Liver (tissue), 8 donors: ENCODE measurements at regions not wholly inside any gene's neighbourhood (a gene's known extent, or its start where the extent isn't known, plus 50 kb on each side); places are given as distances from the start of the nearest gene placed in this dataset.

Experiments used
- DNase-seq: peaks from one replicate; pipeline ENCODE4 v3.0.0-alpha.2; 2017; ENCODE audit warnings: low spot score
- H3K27ac ChIP-seq, 2 donors: one replicate each; pipeline ENCODE4 v1.7.0; 2013; ENCODE audit warnings: inconsistent platforms in 2 of 2, low read length in 2 of 2, control low read depth in 1 of 2, low read depth in 1 of 2, mild to moderate bottlenecking in 1 of 2
- H3K27me3 ChIP-seq, 4 donors: one replicate each; pipeline versions ENCODE4 v1.6.1 to v1.7.0; 2013; ENCODE audit warnings: low read length in 3 of 4, inconsistent platforms in 1 of 4, mild to moderate bottlenecking in 1 of 4, moderate library complexity in 1 of 4; ENCODE audit not compliant: control insufficient read depth in 4 of 4, insufficient read depth in 4 of 4
- H3K36me3 ChIP-seq, 4 donors: one replicate each; pipeline versions ENCODE4 v1.6.1 to v1.7.0; 2013; ENCODE audit warnings: low read length in 3 of 4, mild to moderate bottlenecking in 3 of 4, low read depth in 1 of 4, moderate library complexity in 1 of 4; ENCODE audit not compliant: control insufficient read depth in 4 of 4, insufficient read depth in 3 of 4
- H3K4me1 ChIP-seq, 4 donors: one replicate each; pipeline versions ENCODE4 v1.6.1 to v1.7.0; 2013; ENCODE audit warnings: low read length in 3 of 4, mild to moderate bottlenecking in 3 of 4, moderate library complexity in 1 of 4; ENCODE audit not compliant: control insufficient read depth in 4 of 4, insufficient read depth in 4 of 4
- H3K4me3 ChIP-seq, 3 donors: one replicate each; pipeline versions ENCODE4 v1.6.1 to v1.7.0; 2013; ENCODE audit warnings: low read length in 3 of 3, control low read depth in 1 of 3, low read depth in 1 of 3, mild to moderate bottlenecking in 1 of 3
- H3K9ac ChIP-seq, 2 donors: one replicate each; pipeline ENCODE4 v1.7.0; 2013; ENCODE audit warnings: low read length in 2 of 2, mild to moderate bottlenecking in 2 of 2, moderate library complexity in 2 of 2, control low read depth in 1 of 2, low read depth in 1 of 2
- H3K9me3 ChIP-seq, 4 donors: one replicate each; pipeline versions ENCODE4 v1.6.1 to v1.7.0; 2013; ENCODE audit warnings: low read length in 3 of 4; ENCODE audit not compliant: control insufficient read depth in 4 of 4
- EGR1 ChIP-seq, 2 donors: IDR thresholded peaks; 2 replicates each; pipeline ENCODE4 v1.6.1; 2016 to 2018; ENCODE audit warnings: antibody characterized with exemption in 2 of 2, low read depth in 2 of 2
- FOXA1 ChIP-seq: IDR thresholded peaks from 2 replicates; pipeline ENCODE4 v1.6.1; 2016; ENCODE audit warnings: antibody characterized with exemption
- FOXA2 ChIP-seq: IDR thresholded peaks from 2 replicates; pipeline ENCODE4 v1.6.1; 2016; ENCODE audit warnings: antibody characterized with exemption
- HNF4A ChIP-seq, 2 donors: conservative IDR thresholded peaks; 2 replicates each; pipeline ENCODE4 v1.6.1; 2016; ENCODE audit warnings: antibody characterized with exemption in 2 of 2, mild to moderate bottlenecking in 2 of 2
- HNF4G ChIP-seq: IDR thresholded peaks from 2 replicates; pipeline ENCODE4 v1.6.1; 2016; ENCODE audit warnings: antibody characterized with exemption
- JUND ChIP-seq, 2 donors: IDR thresholded peaks; 2 replicates each; pipeline ENCODE4 v1.6.1; 2016; ENCODE audit warnings: antibody characterized with exemption in 2 of 2
- NR2F2 ChIP-seq: IDR thresholded peaks from 2 replicates; pipeline ENCODE4 v1.6.1; 2016; ENCODE audit warnings: antibody characterized with exemption
- RAD21 ChIP-seq, 2 donors: IDR thresholded peaks; 2 replicates each; pipeline ENCODE4 v1.6.1; 2016; ENCODE audit warnings: antibody characterized with exemption in 2 of 2, mild to moderate bottlenecking in 2 of 2
- RXRA ChIP-seq, 2 donors: IDR thresholded peaks; 2 replicates each; pipeline ENCODE4 v1.6.1; 2017 to 2018; ENCODE audit warnings: antibody characterized with exemption in 2 of 2, mild to moderate bottlenecking in 1 of 2
- SP1 ChIP-seq: IDR thresholded peaks from 2 replicates; pipeline ENCODE4 v1.6.1; 2018; ENCODE audit warnings: antibody characterized with exemption, mild to moderate bottlenecking
- TAF1 ChIP-seq: conservative IDR thresholded peaks from 2 replicates; pipeline ENCODE4 v1.6.1; 2016; ENCODE audit warnings: antibody characterized with exemption, mild to moderate bottlenecking
- YY1 ChIP-seq: IDR thresholded peaks from 2 replicates; pipeline ENCODE4 v1.6.1; 2016; ENCODE audit warnings: antibody characterized with exemption, mild to moderate bottlenecking
- WGBS: extraction: QIAGEN DNeasy Blood & Tissue Kit; methylation state at CpG from one replicate; pipeline ENCODE4 v1.1.7; 2013; 5-methylcytosine and 5-hydroxymethylcytosine counted together
- TF ChIP-seq, protein P1 (sequence below): fragments of 150-350 bp; IDR thresholded peaks from 2 replicates; pipeline ENCODE4 v1.5.1; 2017; ENCODE audit warnings: improper control_type of control experiment, low read depth, low read length; ENCODE audit not compliant: missing input control
- TF ChIP-seq, protein P2 (sequence below): IDR thresholded peaks from 2 replicates; pipeline ENCODE4 v1.6.1; 2016; ENCODE audit warnings: antibody characterized with exemption
- TF ChIP-seq, protein P3 (sequence below): IDR thresholded peaks from 2 replicates; pipeline ENCODE4 v1.6.1; 2016; ENCODE audit warnings: antibody characterized with exemption, mild to moderate bottlenecking
- TF ChIP-seq, protein P4 (sequence below): IDR thresholded peaks from 2 replicates; pipeline ENCODE4 v1.6.1; 2016; ENCODE audit warnings: antibody characterized with exemption
- donor health status: healthy.
- donor health status: healthy.
- donor health status: healthy.
- donor health status: healthy.
- donor health status: healthy.

DNA sequence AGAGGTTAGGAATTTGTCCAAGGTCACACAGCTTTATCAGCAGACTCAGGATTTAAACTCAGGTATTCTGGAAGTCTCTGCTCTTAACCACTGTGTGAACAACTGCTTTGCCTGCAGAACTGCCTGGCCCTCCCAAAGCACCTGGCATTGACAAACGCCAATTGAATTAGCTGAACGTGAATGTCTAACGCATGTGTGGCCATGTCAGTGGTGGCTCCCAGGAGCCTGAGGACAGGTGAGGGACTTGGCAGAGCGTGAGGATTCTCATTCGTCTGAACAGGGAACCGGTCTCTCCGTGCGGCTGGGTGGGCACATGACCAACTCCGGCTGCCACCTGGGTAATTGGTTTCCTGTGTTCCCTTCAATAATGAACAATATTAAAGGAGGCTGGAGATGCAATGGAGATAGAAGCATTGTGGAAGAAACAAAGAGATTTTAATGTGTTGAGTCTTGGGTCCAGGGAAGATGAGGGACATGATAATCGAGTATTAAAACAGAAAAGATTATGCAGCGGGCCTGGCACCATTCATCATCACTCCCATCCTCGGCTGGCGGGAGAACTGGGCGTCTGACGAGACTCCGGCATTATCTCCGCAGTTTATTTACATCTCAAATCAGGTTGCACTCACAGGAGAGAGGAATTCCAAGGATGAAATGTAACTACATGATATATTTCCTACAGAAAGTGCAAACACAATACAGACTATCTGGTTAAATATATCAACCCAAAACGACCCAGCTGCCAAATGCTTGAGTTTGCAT, 113.5 kb downstream of the NPIPB5 start:
- H3K4me1 ChIP-seq: no peaks in the 10 kb centered on the region
- TF ChIP-seq FOXA1 (no peak), HNF4A (conservative IDR thresholded peaks at IDR 0.05) (no peak), TAF1 (no peak), RXRA (IDR thresholded peaks at IDR 0.05) (no peak), RAD21 (IDR thresholded peaks at IDR 0.05) (no peak)
- TF ChIP-seq, protein P1, sequence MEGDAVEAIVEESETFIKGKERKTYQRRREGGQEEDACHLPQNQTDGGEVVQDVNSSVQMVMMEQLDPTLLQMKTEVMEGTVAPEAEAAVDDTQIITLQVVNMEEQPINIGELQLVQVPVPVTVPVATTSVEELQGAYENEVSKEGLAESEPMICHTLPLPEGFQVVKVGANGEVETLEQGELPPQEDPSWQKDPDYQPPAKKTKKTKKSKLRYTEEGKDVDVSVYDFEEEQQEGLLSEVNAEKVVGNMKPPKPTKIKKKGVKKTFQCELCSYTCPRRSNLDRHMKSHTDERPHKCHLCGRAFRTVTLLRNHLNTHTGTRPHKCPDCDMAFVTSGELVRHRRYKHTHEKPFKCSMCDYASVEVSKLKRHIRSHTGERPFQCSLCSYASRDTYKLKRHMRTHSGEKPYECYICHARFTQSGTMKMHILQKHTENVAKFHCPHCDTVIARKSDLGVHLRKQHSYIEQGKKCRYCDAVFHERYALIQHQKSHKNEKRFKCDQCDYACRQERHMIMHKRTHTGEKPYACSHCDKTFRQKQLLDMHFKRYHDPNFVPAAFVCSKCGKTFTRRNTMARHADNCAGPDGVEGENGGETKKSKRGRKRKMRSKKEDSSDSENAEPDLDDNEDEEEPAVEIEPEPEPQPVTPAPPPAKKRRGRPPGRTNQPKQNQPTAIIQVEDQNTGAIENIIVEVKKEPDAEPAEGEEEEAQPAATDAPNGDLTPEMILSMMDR: no peak
- H3K27ac ChIP-seq: no peak overlapping the region
- H3K9me3 ChIP-seq: peaks cover 0 to 3% (median under 1%) of the 10 kb centered on the region in 4 donors
- whole genome bisulfite sequencing: 71% methylated on average over 18 of the region's 18 CpGs
- no peak overlapping the region for H3K4me3 ChIP-seq
- no peak overlapping the region for H3K9ac ChIP-seq
- H3K36me3 ChIP-seq: no peaks in the 10 kb centered on the region
- no peak for DNase-seq
- peaks cover 0 to 7% (median 0%) of the 10 kb centered on the region in 4 donors for H3K27me3 ChIP-seq

DNA sequence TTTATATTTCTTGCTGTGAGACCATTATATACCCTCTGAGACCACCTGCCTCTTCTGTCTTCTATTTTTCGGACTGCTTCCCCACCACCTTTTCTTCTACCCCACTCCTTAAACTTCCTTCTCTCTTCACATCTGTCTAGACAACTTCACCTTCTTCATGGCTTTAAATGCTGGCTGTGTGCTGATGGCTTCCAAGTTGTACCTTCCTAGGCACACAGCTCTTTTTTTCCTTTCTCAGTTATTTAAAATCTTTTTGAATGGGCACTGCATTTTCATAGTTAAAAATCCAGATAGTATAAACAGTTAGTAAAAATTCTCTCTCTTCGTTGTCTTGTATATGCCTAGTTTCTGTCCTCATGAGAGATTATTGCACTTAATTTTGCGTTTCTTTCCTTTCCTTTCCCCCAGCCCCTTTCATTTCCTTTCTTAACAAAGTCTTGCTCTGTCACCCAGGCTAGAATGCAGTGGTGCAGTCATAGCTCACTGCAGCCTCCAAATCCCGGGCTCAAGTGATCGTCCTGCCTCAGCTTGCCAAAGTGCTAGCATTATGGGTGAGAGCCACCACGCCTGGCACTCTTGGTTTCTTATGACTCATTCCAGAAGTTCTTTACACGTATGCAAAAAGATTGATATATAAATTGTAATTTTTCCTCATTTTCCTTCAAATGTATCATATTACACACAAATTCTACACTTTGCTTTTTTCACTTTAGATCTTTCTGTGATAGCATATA, 114.3 kb downstream of the NPIPB5 start:
- 64% methylated on average over 7 of the region's 7 CpGs for WGBS
- H3K36me3 ChIP-seq: no peaks in the 10 kb centered on the region
- H3K4me1 ChIP-seq: no peaks in the 10 kb centered on the region
- peaks cover 0 to 3% (median under 1%) of the 10 kb centered on the region in 4 donors for H3K9me3 ChIP-seq
- no peak overlapping the region for H3K27ac ChIP-seq
- no peak overlapping the region for H3K4me3 ChIP-seq
- H3K9ac ChIP-seq: no peak overlapping the region
- peaks cover 0 to 7% (median 0%) of the 10 kb centered on the region in 4 donors for H3K27me3 ChIP-seq
- no peak for TF ChIP-seq RAD21 (IDR thresholded peaks at IDR 0.05)
- TF ChIP-seq HNF4A (conservative IDR thresholded peaks at IDR 0.05): no peak
- no peak for TF ChIP-seq JUND (IDR thresholded peaks at IDR 0.05)
- TF ChIP-seq RXRA (IDR thresholded peaks at IDR 0.05): no peak
- TF ChIP-seq, protein P2, sequence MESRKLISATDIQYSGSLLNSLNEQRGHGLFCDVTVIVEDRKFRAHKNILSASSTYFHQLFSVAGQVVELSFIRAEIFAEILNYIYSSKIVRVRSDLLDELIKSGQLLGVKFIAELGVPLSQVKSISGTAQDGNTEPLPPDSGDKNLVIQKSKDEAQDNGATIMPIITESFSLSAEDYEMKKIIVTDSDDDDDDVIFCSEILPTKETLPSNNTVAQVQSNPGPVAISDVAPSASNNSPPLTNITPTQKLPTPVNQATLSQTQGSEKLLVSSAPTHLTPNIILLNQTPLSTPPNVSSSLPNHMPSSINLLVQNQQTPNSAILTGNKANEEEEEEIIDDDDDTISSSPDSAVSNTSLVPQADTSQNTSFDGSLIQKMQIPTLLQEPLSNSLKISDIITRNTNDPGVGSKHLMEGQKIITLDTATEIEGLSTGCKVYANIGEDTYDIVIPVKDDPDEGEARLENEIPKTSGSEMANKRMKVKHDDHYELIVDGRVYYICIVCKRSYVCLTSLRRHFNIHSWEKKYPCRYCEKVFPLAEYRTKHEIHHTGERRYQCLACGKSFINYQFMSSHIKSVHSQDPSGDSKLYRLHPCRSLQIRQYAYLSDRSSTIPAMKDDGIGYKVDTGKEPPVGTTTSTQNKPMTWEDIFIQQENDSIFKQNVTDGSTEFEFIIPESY: no peak
- TF ChIP-seq SP1: no peak
- no peak for TF ChIP-seq FOXA2
- TF ChIP-seq EGR1 (IDR thresholded peaks at IDR 0.05; ENCODE audit: low read depth in 2 of 2): no peak
- TF ChIP-seq TAF1: no peak
- TF ChIP-seq NR2F2: no peak
- no peak for TF ChIP-seq YY1
- TF ChIP-seq HNF4G: no peak
- TF ChIP-seq, protein P3, sequence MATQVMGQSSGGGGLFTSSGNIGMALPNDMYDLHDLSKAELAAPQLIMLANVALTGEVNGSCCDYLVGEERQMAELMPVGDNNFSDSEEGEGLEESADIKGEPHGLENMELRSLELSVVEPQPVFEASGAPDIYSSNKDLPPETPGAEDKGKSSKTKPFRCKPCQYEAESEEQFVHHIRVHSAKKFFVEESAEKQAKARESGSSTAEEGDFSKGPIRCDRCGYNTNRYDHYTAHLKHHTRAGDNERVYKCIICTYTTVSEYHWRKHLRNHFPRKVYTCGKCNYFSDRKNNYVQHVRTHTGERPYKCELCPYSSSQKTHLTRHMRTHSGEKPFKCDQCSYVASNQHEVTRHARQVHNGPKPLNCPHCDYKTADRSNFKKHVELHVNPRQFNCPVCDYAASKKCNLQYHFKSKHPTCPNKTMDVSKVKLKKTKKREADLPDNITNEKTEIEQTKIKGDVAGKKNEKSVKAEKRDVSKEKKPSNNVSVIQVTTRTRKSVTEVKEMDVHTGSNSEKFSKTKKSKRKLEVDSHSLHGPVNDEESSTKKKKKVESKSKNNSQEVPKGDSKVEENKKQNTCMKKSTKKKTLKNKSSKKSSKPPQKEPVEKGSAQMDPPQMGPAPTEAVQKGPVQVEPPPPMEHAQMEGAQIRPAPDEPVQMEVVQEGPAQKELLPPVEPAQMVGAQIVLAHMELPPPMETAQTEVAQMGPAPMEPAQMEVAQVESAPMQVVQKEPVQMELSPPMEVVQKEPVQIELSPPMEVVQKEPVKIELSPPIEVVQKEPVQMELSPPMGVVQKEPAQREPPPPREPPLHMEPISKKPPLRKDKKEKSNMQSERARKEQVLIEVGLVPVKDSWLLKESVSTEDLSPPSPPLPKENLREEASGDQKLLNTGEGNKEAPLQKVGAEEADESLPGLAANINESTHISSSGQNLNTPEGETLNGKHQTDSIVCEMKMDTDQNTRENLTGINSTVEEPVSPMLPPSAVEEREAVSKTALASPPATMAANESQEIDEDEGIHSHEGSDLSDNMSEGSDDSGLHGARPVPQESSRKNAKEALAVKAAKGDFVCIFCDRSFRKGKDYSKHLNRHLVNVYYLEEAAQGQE: no peak
- TF ChIP-seq, protein P4, sequence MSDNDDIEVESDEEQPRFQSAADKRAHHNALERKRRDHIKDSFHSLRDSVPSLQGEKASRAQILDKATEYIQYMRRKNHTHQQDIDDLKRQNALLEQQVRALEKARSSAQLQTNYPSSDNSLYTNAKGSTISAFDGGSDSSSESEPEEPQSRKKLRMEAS: no peak
- TF ChIP-seq, protein P1: no peak
- no peak for TF ChIP-seq FOXA1
- no peak for DNase-seq
